Hepatocyte (in vitro differentiated cells): ENCODE measurements at regions not wholly inside any gene's neighbourhood (a gene's known extent, or its start where the extent isn't known, plus 50 kb on each side); places are given as distances from the start of the nearest gene placed in this dataset.

Experiments used
- EZH2 ChIP-seq: fragments of 200-600 bp; sonication (generic); IDR thresholded peaks from 2 replicates; pipeline ENCODE4 v1.6.1; 2016; ENCODE audit warnings: antibody characterized with exemption, mild to moderate bottlenecking, borderline replicate concordance
- TF ChIP-seq, protein P1 (sequence below): fragments of 200-600 bp; sonication (generic); IDR thresholded peaks from 2 replicates; pipeline ENCODE4 v1.5.1; 2016; ENCODE audit warnings: antibody characterized with exemption, mild to moderate bottlenecking; ENCODE audit not compliant: poor library complexity

DNA sequence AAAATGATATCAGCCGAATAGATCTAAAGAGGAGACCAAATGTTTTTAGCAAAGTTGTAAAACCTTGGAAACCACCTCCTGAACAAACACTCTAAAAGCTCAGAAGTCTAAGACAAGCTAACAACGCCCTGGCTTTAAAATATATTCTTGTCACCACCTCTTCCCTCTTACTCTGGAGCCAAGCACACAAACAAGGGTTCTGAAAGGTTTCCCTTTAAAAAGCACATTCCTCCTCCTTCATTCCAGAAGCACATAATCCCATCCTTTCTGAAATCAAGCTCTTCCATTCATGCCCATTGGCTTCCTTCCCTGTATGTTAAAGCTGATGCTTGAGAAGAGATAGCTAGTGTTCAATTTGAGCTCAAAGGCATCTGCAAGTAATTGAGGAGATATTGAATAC lies 382.0 kb downstream of the LNPK start:
- TF ChIP-seq, protein P1, sequence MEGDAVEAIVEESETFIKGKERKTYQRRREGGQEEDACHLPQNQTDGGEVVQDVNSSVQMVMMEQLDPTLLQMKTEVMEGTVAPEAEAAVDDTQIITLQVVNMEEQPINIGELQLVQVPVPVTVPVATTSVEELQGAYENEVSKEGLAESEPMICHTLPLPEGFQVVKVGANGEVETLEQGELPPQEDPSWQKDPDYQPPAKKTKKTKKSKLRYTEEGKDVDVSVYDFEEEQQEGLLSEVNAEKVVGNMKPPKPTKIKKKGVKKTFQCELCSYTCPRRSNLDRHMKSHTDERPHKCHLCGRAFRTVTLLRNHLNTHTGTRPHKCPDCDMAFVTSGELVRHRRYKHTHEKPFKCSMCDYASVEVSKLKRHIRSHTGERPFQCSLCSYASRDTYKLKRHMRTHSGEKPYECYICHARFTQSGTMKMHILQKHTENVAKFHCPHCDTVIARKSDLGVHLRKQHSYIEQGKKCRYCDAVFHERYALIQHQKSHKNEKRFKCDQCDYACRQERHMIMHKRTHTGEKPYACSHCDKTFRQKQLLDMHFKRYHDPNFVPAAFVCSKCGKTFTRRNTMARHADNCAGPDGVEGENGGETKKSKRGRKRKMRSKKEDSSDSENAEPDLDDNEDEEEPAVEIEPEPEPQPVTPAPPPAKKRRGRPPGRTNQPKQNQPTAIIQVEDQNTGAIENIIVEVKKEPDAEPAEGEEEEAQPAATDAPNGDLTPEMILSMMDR = no peak
- no peak for TF ChIP-seq EZH2
